IPS DF 19.7 (cell line): ENCODE measurements at regions not wholly inside any gene's neighbourhood (a gene's known extent, or its start where the extent isn't known, plus 50 kb on each side); places are given as distances from the start of the nearest gene placed in this dataset.
"Not testable (repeated sequence)": the region's sequence is repeated elsewhere in the genome, so short reads cannot be mapped to it uniquely, and the experiment has no call there.

Experiments
- DNase-seq: peaks from one replicate; pipeline ENCODE4 v3.0.0-alpha.2; 2013; ENCODE audit warnings: low read depth, low spot score

DNA sequence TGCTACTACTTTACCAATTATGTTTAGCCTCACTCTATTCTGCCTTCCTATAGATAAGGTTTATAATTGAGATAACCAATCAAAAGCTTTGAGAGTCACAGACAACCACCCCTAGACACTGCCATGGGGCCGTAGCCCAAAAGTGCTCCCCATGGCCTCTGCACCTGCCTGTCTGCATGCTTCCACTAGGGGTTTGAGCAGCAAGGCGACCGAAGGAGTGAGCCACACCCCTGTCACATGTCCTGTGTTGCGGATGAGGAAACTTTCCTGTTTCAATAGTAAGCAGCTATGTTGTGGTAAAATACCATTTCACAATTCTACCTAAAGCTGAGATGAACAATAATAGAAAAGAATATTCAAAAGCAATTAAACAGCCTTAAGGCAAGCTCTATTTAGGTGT is 856.0 kb upstream of the FRG1 start:
- DNase-seq = no peak

GRCh38 chr4:189087971-189088370 is 852.7 kb upstream of the FRG1 start:
- DNase-seq = no peak

- no peak for DNase-seq
Observed at GRCh38 chr4:189088780-189089179, 851.9 kb upstream of the FRG1 start.

GRCh38 chr4:189090174-189090814 is 850.4 kb upstream of the FRG1 start:
- DNase-seq = peak; percentile 28

DNA sequence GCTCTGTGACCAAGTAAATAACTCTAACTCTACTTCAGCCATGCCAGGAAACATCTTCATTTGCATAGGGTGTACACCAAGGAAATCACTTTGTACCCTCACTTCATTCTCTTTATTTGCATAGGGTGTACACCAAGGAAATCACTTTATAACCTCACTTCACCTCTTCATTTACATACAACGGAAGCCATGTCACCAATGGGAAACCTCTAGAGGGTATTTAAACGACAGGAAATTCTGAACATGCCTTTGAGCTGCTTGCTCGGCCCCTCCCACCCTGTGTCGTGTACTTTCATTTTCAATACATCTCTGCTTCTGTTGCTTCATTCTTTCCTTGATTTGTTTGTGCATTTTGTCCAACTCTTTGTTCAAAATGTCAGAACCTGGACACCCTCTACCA is 848.1 kb upstream of the FRG1 start:
- DNase-seq = no peak

DNA sequence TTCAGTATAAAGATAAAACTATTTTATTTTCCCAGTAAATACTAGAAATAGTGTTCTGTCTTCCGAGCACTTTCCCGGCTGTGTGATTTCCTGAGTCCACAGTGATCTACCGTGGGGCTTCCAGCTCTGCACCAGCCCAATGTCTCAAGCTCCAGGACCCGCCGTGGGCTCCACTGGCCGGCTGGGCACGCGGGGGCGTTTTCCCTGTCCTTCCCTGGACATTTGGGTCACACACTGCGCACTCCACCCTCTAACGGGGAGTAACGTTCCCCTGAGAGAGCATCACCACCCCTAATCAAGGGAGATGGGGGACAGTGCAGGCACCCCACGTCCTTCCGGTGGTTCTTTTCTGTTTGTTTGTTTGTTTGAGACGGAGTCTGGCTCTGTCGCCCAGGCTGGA is 844.6 kb upstream of the FRG1 start:
- DNase-seq = no peak

DNA sequence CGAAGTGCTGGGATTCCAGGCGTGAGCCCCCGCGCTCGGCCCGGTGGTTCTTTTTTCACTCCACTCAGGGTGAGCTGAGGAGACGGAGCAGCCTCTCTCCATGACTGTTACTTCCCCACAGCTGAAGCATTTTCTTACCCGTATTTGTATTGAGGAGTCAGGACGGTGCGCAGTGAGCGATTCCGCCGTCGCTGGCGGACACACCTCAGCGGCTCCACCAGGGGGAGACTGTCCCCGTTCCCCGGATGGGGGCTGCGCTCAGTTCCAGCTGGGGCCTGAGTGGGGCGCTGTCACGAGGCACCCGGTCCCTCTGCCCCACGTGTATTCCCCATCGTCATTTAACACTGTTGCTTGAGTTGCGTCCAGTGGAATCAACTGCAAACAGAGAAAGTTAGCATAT is 844.0 kb upstream of the FRG1 start:
- DNase-seq = no peak

DNA sequence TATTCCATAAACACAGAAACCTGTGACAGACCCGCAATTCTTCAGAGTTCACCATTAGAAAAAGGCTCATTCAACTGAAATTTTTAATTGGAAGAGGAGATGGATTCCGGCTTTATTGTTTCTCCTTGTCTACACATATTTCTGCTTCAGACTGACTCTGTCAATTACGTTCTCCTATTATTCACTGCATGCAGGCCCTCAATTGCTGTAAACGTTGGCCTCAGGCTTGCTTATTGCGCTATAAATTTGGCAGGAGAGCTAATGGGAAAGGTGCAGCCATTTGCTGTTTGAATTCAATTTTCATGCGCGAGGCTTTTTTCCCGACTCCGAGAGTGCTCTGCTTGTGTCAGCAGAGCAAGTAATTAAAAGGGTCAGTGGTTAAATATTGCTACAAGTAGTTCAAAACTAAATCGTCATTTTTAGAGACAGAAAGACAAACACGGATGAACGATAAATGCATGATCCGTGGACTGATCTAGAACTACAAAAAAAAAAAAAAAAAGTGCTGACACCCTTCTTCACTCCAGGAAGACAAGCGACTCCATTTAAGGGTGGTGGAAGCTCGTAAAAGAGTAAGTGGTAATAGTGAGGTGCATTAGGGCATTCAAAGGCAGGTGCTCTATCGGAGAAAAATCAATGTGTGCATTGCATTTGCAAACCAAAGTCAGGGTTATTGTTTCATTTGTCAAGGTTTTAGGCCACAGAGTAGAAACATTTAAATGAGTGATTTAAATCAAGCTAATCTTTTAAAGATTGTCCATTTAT is 841.6 kb upstream of the FRG1 start:
- no peak for DNase-seq

DNA sequence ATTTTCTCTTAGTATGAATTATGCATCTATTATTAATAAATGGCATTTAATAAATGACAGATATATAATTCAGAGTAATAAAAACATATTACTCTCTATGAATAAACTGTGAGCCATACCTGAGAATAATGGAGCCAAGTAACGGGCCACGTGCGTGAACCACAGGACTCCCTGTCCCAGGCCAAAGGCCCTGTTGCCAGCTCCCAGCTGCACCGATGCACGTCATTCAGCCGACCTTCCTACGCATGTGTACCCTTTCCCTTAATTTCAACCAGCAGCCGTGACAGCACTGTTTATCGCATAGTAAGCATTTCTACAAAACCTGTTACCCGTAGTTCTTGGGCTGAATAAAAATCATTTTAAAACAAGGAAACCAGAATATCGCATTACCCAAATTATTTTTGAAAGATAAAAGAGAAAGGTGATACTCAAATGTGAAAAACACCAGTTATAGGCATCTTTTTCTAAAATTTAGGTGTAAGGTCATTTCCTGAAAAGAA is 827.2 kb upstream of the FRG1 start:
- DNase-seq = no peak

DNA sequence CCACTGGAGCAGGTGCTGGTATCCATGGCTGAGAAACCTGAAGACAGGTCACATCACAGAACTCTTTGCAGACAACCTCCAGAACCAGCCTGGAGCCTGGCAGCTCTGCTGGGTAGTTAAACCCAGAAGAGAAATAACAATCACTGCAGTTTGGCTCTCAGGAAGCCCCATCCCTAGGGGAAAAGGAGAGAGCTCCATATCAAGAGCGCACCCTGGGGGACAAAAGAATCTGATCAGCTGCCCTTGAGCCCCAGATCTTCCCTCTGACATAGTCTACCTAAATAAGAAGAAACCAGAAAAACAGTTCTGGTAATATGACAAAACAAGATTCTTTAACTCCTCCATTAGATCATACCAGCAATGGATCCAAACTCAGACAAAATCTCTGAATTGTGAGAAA is 823.2 kb upstream of the FRG1 start:
- no peak for DNase-seq

DNA sequence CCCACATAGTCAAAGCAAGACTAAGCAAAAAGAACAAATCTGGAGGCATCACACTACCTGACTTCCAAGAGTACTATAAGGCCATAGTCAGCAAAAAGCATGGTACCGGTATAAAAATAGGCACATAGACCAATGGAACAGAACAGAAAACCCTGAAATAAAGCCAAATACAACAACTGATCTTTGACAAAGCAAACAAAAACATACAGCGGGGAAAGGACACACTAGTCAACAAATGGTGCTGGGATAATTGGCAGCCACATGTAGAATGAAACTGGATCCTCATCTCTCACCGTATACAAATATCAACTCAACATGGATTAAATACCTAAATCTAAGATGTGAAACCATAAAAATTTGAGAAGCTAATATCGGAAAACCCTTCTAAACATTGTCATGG is 819.3 kb upstream of the FRG1 start:
- DNase-seq = no peak

DNA sequence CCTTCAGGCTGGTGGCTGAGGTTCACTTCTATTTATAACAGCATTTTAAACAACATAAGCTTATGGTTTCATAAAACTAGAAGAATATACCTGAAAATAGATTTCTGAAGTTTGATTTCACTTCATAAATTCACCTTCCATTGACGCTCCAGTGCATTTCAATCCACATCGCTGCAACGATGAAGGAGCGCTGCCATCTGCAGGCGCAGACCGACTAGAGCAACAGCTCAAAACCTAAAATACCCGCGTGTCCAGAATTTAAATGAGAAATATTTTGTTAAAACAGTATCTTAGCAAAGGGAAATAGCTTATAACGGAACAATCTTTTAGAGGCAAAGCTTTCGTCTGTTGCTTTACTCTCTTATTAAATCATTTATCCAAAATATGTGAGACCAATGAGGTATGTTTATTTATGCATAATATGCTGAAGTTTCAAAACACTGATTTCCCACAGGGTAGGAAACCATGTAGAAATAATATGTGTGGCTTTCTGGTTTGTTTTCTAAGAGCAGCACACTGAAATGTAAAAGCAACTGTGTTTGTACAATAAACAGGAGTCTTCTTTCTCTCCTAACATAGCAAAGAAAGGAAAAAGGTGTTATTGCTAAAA is 816.4 kb upstream of the FRG1 start:
- DNase-seq = no peak

DNA sequence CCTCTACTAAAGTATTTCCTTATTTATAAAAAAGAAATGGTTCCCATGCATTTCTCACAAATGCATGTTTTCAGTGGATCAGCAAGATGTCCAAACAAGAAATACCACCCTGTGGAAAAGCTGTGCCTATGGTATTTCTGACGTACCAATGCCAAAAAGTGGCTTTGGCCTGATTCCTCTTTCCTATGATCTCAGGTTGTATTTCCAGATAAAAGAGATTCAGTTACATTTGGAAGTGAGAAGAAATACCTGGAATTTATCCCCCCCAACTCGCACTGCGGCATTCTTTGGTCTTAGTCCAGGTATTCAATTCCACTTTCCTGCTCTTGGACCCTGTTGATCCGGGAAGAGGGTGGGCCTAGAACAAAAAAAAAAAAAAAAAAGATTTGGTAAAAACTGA is 815.9 kb upstream of the FRG1 start:
- DNase-seq = no peak

DNA sequence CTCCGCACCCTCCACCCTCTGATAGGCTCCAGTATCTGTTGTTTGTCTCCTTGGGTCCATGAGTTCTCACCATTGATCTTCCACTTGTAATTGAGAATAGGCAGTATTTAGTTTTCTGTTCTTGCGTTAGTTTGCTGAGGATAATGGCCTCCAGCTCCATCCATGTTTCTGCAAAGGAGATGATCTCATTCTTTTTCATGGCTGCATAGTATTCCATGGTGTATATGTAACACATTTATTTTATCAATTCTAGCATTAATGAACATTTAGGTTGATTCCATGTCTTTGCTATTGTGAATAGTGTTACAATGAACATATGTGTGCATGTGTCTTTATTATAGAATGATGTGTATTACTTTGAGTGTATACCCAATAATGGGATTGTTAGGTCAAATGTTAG is 814.6 kb upstream of the FRG1 start:
- no peak for DNase-seq

DNA sequence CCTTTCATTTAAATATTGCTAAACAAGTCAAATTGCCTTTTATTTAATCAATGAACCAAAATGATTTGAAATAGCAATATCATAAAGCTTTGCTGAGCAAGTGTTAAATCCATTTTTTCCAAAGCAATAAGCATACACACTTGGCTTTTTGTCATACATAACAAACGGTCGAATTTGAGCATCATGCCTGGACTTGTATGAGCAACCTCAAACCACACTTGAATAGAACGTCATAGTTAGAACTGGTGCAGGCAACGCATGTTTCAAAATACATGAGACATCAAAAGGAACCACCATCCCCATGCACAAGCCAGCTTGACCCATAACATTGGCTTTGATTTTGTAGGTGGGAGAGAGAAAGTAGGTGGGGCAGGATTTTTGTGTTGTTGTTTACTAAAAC is 812.3 kb upstream of the FRG1 start:
- no peak for DNase-seq

DNA sequence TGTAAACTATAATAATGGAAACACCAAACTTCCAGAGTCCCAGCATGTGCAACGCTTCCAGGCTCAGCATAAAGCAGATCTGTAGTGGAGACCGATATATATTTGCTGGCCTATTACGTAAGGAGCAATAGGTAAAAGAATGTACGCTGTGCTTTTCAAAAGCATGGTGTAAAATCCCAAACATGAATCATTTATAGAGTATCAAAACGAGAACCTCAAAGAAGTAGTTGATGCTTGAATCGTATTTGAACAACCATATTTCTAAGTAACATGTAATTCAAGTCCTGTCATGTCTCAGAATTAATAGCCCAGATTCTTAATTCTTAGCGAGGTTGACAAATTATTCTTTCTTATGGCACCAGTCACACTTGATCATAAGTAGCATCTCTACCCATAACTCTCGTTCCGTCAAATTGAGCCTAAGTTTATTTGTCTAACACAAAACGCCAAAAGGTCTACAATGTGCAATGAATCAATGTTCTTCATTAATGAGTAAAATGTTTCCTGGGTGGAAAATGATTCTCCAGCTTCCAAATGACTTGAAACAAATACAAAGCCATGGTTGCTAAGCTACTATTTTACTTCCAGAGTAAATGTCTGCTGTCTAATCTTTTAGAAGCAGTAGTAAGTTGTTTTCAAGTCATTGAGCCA is 811.5 kb upstream of the FRG1 start:
- no peak for DNase-seq

GRCh38 chr4:189131118-189131517 is 809.6 kb upstream of the FRG1 start:
- DNase-seq = no peak

GRCh38 chr4:189136462-189136861 is 804.2 kb upstream of the FRG1 start:
- no peak for DNase-seq

GRCh38 chr4:189143263-189143952 is 797.3 kb upstream of the FRG1 start:
- DNase-seq = no peak

DNA sequence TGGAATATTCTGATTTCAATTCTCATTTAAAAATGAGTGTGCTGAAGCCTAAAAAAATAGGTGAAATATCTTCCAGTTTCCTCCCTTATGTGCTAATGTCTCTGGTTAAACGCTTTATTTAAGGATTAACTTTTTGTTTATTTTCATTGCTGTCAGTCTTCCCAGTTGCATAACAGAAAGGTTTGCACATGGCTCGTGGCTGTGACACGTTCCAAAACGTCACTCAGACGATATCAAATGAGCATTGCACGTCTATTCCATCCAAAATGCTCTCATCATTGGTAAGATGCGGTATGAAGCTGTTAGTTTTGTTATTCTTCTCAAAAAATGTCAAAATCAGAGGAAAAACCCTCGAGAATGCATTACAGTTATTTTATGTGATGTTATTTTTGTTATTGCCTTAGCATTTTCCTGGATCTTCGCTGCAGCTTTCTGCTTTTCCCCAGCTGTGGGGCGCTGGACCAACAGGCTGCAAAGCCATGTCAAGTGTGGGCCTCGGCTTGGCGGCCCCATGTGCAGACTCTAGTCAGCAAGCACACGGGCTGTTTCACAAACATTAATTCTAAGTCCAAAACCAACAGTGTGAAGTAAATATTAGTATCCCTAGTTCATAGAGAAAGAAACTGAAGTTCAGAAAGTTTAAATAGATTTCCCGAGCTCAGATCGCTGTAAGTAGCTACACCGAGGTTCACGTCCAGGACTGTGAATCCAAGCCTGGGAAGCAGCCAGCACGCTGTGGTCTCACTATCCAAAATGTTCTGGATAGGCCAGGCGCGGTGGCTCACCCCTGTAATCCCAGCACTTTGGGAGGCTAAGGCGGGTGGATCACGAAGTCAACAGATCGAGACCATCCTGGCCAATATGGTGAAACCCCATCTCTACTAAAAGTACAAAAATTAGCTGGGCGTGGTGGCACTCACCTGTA is 793.4 kb upstream of the FRG1 start:
- DNase-seq = no peak

- not testable (repeated sequence) for DNase-seq
Observed at GRCh38 chr4:189155083-189155482, 785.6 kb upstream of the FRG1 start.
